Activated B cell treated with CpG ODN at 0.5 μM for 24 hours (primary cell): ENCODE measurements at regions not wholly inside any gene's neighbourhood (a gene's known extent, or its start where the extent isn't known, plus 50 kb on each side); places are given as distances from the start of the nearest gene placed in this dataset.

Source experiments
- ATAC-seq: fragments of 200-7000 bp; cut with Tn5 transposase; one replicate; pipeline ENCODE4 v1.10.0; 2021; ENCODE audit warnings: low read depth, mild to moderate bottlenecking, moderate library complexity
- CTCF ChIA-PET: fragments of 350-600 bp; sonication (Branson Sonifier 250); formaldehyde crosslinking; loops from one replicate; lab custom pipeline; 2021; ENCODE audit warnings: antibody characterized with exemption; lab: Charles Lee
- POLR2A ChIA-PET: fragments of 350-600 bp; sonication (Branson Sonifier 250); formaldehyde crosslinking; loops from one replicate; lab custom pipeline; 2021; ENCODE audit warnings: antibody characterized with exemption; lab: Charles Lee
- DNase-seq: peaks from one replicate; pipeline ENCODE4 v3.0.0; 2022
- H3K27ac Mint-ChIP-seq: one replicate; pipeline ENCODE4 v1.8.0; 2020; ENCODE audit warnings: mixed read lengths
- H3K27me3 Mint-ChIP-seq: one replicate; pipeline ENCODE4 v1.8.0; 2021; ENCODE audit warnings: mixed read lengths
- H3K36me3 Mint-ChIP-seq: one replicate; pipeline ENCODE4 v1.8.0; 2021; ENCODE audit warnings: low read depth, mixed read lengths
- H3K4me1 Mint-ChIP-seq: one replicate; pipeline ENCODE4 v1.8.0; 2021; ENCODE audit warnings: mixed read lengths
- H3K4me3 Mint-ChIP-seq: one replicate; pipeline ENCODE4 v1.8.0; 2020; ENCODE audit warnings: mild to moderate bottlenecking, mixed read lengths
- H3K9me3 Mint-ChIP-seq: one replicate; pipeline ENCODE4 v1.8.0; 2020; ENCODE audit warnings: mixed read lengths
- intact Hi-C: fragments of 100-400 bp; cut with micrococcal nuclease; formaldehyde crosslinking; loops from one replicate; pipeline ENCODE4 v1.15.1; 2024
- TF ChIP-seq, protein P1 (sequence below): fragments of 200-600 bp; IDR thresholded peaks from one replicate; pipeline ENCODE4 v1.8.0; 2022; ENCODE audit warnings: antibody characterized with exemption, mild to moderate bottlenecking

DNA sequence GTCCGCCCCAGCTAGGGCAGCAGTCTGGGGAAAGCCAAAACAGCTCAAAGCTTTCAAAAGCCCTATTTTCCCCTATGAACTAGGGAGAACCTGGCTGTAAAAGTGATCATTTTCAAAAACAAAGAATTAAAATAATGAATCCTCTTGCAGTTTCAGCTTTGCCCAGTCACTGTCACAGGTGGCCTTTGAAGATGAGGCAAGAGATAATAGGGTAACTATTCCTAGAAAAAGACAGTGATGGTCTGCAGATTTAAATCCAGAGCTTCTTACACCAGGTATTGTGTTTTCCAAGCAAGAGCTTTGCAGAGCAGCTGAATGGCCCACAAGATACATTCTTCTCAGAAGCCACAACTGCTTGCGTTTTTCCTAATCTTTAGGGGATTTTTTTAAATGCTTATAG, 80.2 kb upstream of the NUDT4 start:
- CTCF ChIA-PET = interaction anchor here (1.1 to 1.9 kb wide), 3 partner anchors 83 to 200 kb away, joined by 3 to 5 read pairs (median 3); no protein-coding TSS in a partner anchor
- POLR2A ChIA-PET = interaction anchor here (0.6 to 1.1 kb wide), 3 partner anchors 24 to 310 kb away, joined by 3 to 4 read pairs (median 3); no protein-coding TSS in a partner anchor
- Mint-ChIP-seq H3K4me1 (peaks cover 14% of the 10 kb centered on the region), H3K27me3 (peaks cover 4% of the 10 kb centered on the region), H3K9me3 (no peaks in the 10 kb centered on the region), H3K27ac (no peak overlapping the region), H3K36me3 (no peaks in the 10 kb centered on the region), H3K4me3 (no peak overlapping the region)
- intact Hi-C loops = loop anchor here (2.0 kb wide), 1 partner anchor 17 kb away; no protein-coding TSS in a partner anchor
- no peak for ATAC-seq
- TF ChIP-seq, protein P1, sequence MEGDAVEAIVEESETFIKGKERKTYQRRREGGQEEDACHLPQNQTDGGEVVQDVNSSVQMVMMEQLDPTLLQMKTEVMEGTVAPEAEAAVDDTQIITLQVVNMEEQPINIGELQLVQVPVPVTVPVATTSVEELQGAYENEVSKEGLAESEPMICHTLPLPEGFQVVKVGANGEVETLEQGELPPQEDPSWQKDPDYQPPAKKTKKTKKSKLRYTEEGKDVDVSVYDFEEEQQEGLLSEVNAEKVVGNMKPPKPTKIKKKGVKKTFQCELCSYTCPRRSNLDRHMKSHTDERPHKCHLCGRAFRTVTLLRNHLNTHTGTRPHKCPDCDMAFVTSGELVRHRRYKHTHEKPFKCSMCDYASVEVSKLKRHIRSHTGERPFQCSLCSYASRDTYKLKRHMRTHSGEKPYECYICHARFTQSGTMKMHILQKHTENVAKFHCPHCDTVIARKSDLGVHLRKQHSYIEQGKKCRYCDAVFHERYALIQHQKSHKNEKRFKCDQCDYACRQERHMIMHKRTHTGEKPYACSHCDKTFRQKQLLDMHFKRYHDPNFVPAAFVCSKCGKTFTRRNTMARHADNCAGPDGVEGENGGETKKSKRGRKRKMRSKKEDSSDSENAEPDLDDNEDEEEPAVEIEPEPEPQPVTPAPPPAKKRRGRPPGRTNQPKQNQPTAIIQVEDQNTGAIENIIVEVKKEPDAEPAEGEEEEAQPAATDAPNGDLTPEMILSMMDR = no peak
- DNase-seq = no peak

DNA sequence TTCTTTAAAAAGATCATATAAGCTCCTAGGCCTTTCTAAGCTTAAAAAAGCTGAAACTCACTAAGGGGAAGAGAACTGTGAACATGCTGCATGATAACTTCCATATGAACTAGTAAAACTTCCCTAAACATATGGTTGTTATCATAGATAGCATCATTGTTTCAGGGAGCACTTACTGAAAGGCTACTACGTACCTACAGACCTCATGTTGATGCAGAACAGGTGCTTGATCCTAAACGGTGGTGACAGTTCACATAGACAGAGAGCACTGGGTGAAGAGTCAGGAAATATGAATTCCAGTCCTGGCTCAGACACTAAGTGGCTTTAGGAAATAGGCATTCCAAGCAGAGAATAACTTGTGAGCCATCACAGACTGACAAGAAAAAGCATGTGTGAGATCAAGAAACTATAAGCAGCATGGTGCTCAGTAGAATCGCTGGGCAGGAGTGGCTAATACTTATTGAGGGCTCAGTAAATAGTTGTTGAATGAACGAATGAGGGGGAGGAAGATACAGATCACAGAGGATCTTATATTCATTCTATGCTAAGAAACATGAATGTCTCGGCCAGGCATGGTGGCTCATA, 78.4 kb upstream of the NUDT4 start:
- no peak for ATAC-seq
- peaks cover 4% of the 10 kb centered on the region for H3K27me3 Mint-ChIP-seq
- peaks cover 19% of the 10 kb centered on the region for H3K4me1 Mint-ChIP-seq
- no peak overlapping the region for H3K27ac Mint-ChIP-seq
- no peaks in the 10 kb centered on the region for H3K36me3 Mint-ChIP-seq
- intact Hi-C loops = no loop called here
- TF ChIP-seq, protein P1 = no peak
- H3K4me3 Mint-ChIP-seq = no peak overlapping the region
- no peaks in the 10 kb centered on the region for H3K9me3 Mint-ChIP-seq
- ChIA-PET CTCF (no interaction called here), POLR2A (no interaction called here)
- no peak for DNase-seq

DNA sequence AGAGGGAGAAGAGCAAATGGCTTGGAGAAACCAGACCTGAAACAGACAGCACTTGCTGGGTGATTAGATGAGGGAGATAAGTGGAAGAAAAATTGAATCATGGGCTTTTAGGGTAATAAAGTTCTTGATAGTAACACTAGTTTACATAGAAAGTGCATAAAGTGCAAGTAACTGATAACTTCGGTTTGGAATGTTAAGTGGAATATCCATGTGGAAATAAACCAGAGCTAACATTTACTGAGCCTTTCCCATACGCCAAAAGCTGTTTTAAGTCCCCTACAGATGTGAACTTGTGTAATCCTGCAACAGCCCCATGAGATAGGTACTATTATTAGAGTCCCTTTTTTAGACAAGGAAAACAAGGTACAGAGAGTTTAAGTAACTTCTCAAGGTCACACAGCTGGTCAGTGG, 77.1 kb upstream of the NUDT4 start:
- CTCF ChIA-PET = no interaction called here
- ATAC-seq = no peak
- Mint-ChIP-seq H3K4me1 (peaks cover 19% of the 10 kb centered on the region), H3K27me3 (peaks cover 4% of the 10 kb centered on the region), H3K4me3 (no peak overlapping the region), H3K27ac (no peak overlapping the region), H3K36me3 (no peaks in the 10 kb centered on the region), H3K9me3 (peaks cover 5% of the 10 kb centered on the region)
- TF ChIP-seq, protein P1 = no peak
- POLR2A ChIA-PET = no interaction called here
- DNase-seq = no peak
- intact Hi-C loops = no loop called here

DNA sequence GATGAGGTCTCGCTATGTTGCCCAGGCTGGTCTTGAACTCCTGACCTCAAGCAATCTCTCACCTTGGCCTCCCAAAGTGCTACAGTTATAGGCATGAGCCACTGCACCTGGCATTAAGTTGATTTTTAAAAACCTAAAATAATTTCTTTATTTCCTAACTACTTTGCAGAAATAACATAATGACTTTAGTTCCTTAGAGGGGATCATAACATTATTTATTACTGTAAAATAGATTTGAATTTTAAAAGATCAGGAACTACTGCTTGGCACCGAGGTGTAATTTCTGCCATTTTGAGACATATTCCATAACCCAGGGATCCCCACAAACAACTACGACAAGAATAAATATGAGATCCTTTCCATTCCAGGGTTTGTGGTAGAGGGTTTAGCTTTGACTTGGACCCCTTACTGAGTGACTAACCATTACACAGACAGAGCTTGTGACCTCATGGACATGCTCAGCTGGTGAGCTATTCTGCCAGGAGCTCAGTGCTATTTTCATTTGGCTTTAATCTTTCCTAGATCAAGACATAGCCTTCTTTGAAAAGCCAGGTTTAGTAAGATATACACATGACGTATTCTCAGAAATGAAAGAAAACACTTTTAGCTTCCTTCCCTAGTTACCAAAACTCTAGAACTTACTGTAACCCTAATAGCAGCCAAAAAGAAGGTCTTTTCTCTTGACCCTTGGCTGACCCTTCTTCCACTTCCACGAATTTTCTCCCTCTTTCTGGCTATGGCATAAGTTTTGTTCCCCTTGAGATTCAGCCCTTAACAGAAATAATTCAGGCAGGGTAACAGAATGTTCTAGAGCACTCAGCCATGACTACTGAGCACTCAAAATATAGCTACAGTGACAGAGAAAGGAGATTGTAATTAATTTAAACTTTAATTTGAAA, 75.1 kb upstream of the NUDT4 start:
- Mint-ChIP-seq H3K4me3 (no peak overlapping the region), H3K36me3 (peaks cover 5% of the 10 kb centered on the region), H3K27me3 (peaks cover 3% of the 10 kb centered on the region), H3K27ac (no peak overlapping the region), H3K9me3 (peaks cover 15% of the 10 kb centered on the region), H3K4me1 (peaks cover 9% of the 10 kb centered on the region)
- TF ChIP-seq, protein P1 = no peak
- ChIA-PET CTCF (no interaction called here), POLR2A (interaction anchor here (0.5 kb wide), 1 partner anchor 22 kb away, joined by 7 read pairs; no protein-coding TSS in a partner anchor)
- intact Hi-C loops = no loop called here
- ATAC-seq (no peak), DNase-seq (no peak)

DNA sequence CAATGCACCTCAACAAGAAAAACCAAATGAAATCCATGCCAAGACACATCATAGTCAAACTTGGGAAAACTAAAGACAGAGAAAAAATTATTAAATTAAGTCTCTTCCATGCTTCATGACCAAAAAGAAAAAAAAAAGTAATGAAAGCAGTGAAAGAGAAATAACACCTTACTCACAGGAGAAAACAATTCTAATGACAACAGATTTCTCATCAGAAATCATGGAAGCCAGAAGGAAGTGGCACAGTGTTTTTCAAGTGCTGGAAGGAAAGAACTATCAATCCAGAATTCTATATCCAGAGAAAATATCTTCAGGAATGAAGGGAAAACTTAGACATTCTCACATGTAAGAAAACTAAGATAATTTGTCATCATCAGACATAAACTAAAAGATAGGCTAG, 71.1 kb upstream of the NUDT4 start:
- H3K36me3 Mint-ChIP-seq = peaks cover 5% of the 10 kb centered on the region
- no peak overlapping the region for H3K27ac Mint-ChIP-seq
- H3K9me3 Mint-ChIP-seq = peaks cover 15% of the 10 kb centered on the region
- POLR2A ChIA-PET = no interaction called here
- peaks cover 3% of the 10 kb centered on the region for H3K27me3 Mint-ChIP-seq
- intact Hi-C loops = no loop called here
- H3K4me3 Mint-ChIP-seq = no peak overlapping the region
- CTCF ChIA-PET = no interaction called here
- no peak for ATAC-seq
- H3K4me1 Mint-ChIP-seq = peaks cover 7% of the 10 kb centered on the region
- DNase-seq = no peak
- TF ChIP-seq, protein P1 = no peak
